HCT116 (cell line): ENCODE measurements at regions not wholly inside any gene's neighbourhood (a gene's known extent, or its start where the extent isn't known, plus 50 kb on each side); places are given as distances from the start of the nearest gene placed in this dataset.

Source experiments
- ATAC-seq: fragments of 200-7000 bp; cut with Tn5 transposase; 2 replicates; pipeline ENCODE4 v1.9.1; 2020; ENCODE audit warnings: mild to moderate bottlenecking, moderate library complexity
- BruUV-seq: library from RNA; stranded (reverse); fragments of 400-500 nt; replicated peaks from 2 replicates; lab custom pipeline; 2021; lab: Mats Ljungman, UMichigan
- CTCF ChIA-PET: fragments of 300-600 bp; sonication (Branson Sonifier 250); formaldehyde crosslinking; loops from one replicate; lab custom pipeline; 2021; ENCODE audit warnings: antibody characterized with exemption; lab: Charles Lee
- POLR2A ChIA-PET: fragments of 300-600, 350-600 bp; sonication (Branson Sonifier 250); formaldehyde crosslinking; loops from one replicate; lab custom pipeline; 2021; ENCODE audit warnings: antibody characterized with exemption; lab: Charles Lee
- RAD21 ChIA-PET, 2 experiments: fragments of 300-600 bp; sonication (Branson Sonifier 250); formaldehyde crosslinking; loops; one replicate each; lab custom pipeline; 2023; ENCODE audit warnings: low total read pairs in 2 of 2; ENCODE audit not compliant: uncharacterized antibody in 2 of 2, unreplicated experiment in 2 of 2, low non-redundant PET in 1 of 2; lab: Charles Lee
- DNase-seq: peaks from one replicate; pipeline ENCODE4 v3.0.0-alpha.2; 2010; ENCODE audit warnings: low read depth, low spot score
- H2AFZ ChIP-seq: fragments of 200-600 bp; shearing (Covaris generic), sonication (generic); 2 replicates; pipeline ENCODE4 v1.6.1; 2017; ENCODE audit warnings: low read depth, mixed run types, mixed read lengths, antibody characterized with exemption, low read length; ENCODE audit not compliant: poor library complexity, severe bottlenecking
- H3K27ac ChIP-seq: 2 replicates; pipeline ENCODE4 v1.5.1; 2012; ENCODE audit warnings: low read depth, low read length
- H3K27me3 ChIP-seq: fragments of 200-600 bp; sonication (generic); 2 replicates; pipeline ENCODE4 v1.6.1; 2016; ENCODE audit warnings: mixed run types, low read length, mixed read lengths; ENCODE audit not compliant: insufficient read depth
- H3K36me3 ChIP-seq, 2 experiments: fragments of 200-500 bp in 1 of 2; fragments of 200-600 bp in 1 of 2; sonication (Bioruptor generic) in 1 of 2; sonication (generic) in 1 of 2; 2 replicates each; pipeline versions ENCODE4 v1.5.1 to v1.6.1; 2014 to 2016; ENCODE audit warnings: low read length in 2 of 2, inconsistent platforms in 1 of 2, mixed read lengths in 1 of 2, mixed run types in 1 of 2; ENCODE audit not compliant: insufficient read depth in 2 of 2, control insufficient read depth in 1 of 2
- H3K4me1 ChIP-seq, 2 experiments: fragments of 200-600 bp in 1 of 2; sonication (generic) in 1 of 2; 2 replicates each; pipeline versions ENCODE4 v1.5.1 to v1.6.1; 2012 to 2017; ENCODE audit warnings: low read length in 2 of 2, inconsistent platforms in 1 of 2, mild to moderate bottlenecking in 1 of 2, mixed read lengths in 1 of 2, mixed run types in 1 of 2, moderate library complexity in 1 of 2; ENCODE audit not compliant: insufficient read depth in 2 of 2, control insufficient read depth in 1 of 2
- H3K4me2 ChIP-seq: fragments of 200-600 bp; sonication (generic); 2 replicates; pipeline ENCODE4 v1.6.1; 2017; ENCODE audit warnings: mixed run types, low read length, mixed read lengths
- H3K4me3 ChIP-seq, 2 experiments: fragments of 200-600 bp in 1 of 2; sonication (generic) in 1 of 2; replicated peaks in 1 of 2; 2 replicates each; pipeline ENCODE4 v1.5.1; 2011 to 2016; ENCODE audit warnings: low read length in 2 of 2, control low read depth in 1 of 2, low read depth in 1 of 2, mild to moderate bottlenecking in 1 of 2, mixed read lengths in 1 of 2, mixed run types in 1 of 2
- H3K79me2 ChIP-seq: fragments of 200-600 bp; sonication (generic); 2 replicates; pipeline ENCODE4 v1.6.1; 2017; ENCODE audit warnings: mild to moderate bottlenecking, mixed run types, low read length, moderate library complexity, mixed read lengths; ENCODE audit not compliant: insufficient read depth
- H3K9ac ChIP-seq: fragments of 200-600 bp; sonication (generic); 2 replicates; pipeline ENCODE4 v1.6.1; 2016; ENCODE audit warnings: low read length, mixed read lengths
- H3K9me2 ChIP-seq: fragments of 200-600 bp; sonication (generic), shearing (Covaris generic); 2 replicates; pipeline ENCODE4 v1.6.1; 2017; ENCODE audit warnings: mixed run types, mild to moderate bottlenecking, moderate library complexity; ENCODE audit not compliant: insufficient read depth
- H3K9me3 ChIP-seq, 2 experiments: fragments of 200-500 bp in 1 of 2; fragments of 200-600 bp in 1 of 2; sonication (Bioruptor generic) in 1 of 2; sonication (generic) in 1 of 2; 2 replicates each; pipeline ENCODE4 v1.6.1; 2014 to 2017; ENCODE audit warnings: low read length in 2 of 2, mixed read lengths in 2 of 2, inconsistent platforms in 1 of 2, low read depth in 1 of 2, mild to moderate bottlenecking in 1 of 2, mixed run types in 1 of 2, moderate library complexity in 1 of 2; ENCODE audit not compliant: control insufficient read depth in 1 of 2, insufficient read depth in 1 of 2
- H4K20me1 ChIP-seq: fragments of 200-600 bp; sonication (generic), shearing (Covaris generic); 2 replicates; pipeline ENCODE4 v1.6.1; 2017; ENCODE audit warnings: mixed run types, mild to moderate bottlenecking, moderate library complexity; ENCODE audit not compliant: insufficient read depth
- CBX3 ChIP-seq: IDR thresholded peaks from 2 replicates; pipeline ENCODE4 v1.6.1; 2012; ENCODE audit warnings: low read depth
- CEBPB ChIP-seq: IDR thresholded peaks from 2 replicates; pipeline ENCODE4 v1.6.1; 2012; ENCODE audit warnings: low read depth
- EGR1 ChIP-seq: IDR thresholded peaks from 2 replicates; pipeline ENCODE4 v1.6.1; 2012; ENCODE audit warnings: low read depth
- ELF1 ChIP-seq: IDR thresholded peaks from 2 replicates; pipeline ENCODE4 v1.6.1; 2012; ENCODE audit warnings: low read depth, borderline replicate concordance
- EZH2 ChIP-seq: fragments of 200-600 bp; sonication (generic); IDR thresholded peaks from 2 replicates; pipeline ENCODE4 v1.6.1; 2017; ENCODE audit warnings: antibody characterized with exemption, mixed run types
- EZH2phosphoT487 ChIP-seq: fragments of 200-600 bp; IDR thresholded peaks from 2 replicates; pipeline ENCODE4 v1.6.1; 2018; ENCODE audit warnings: antibody characterized with exemption, borderline replicate concordance
- FOSL1 ChIP-seq: IDR thresholded peaks from 2 replicates; pipeline ENCODE4 v1.6.1; 2012; ENCODE audit warnings: low read depth
- JUND ChIP-seq: IDR thresholded peaks from 2 replicates; pipeline ENCODE4 v1.6.1; 2012
- POLR2A ChIP-seq: IDR thresholded peaks from 2 replicates; pipeline ENCODE4 v1.7.0; 2011; ENCODE audit warnings: borderline replicate concordance; ENCODE audit not compliant: insufficient read depth, insufficient read length; ENCODE audit errors: extremely low read depth
- RAD21 ChIP-seq: IDR thresholded peaks from 2 replicates; pipeline ENCODE4 v1.6.1; 2012; ENCODE audit warnings: low read depth, mild to moderate bottlenecking
- SP1 ChIP-seq: IDR thresholded peaks from 2 replicates; pipeline ENCODE4 v1.6.1; 2012; ENCODE audit warnings: low read depth
- SRF ChIP-seq: IDR thresholded peaks from 2 replicates; pipeline ENCODE4 v1.6.1; 2012; ENCODE audit warnings: low read depth
- TCF7L2 ChIP-seq: IDR thresholded peaks from 2 replicates; pipeline ENCODE4 v1.7.0; 2011; ENCODE audit warnings: borderline replicate concordance, inconsistent platforms; ENCODE audit not compliant: insufficient read depth, insufficient read length; ENCODE audit errors: extremely low read depth
- YY1 ChIP-seq: IDR thresholded peaks from 2 replicates; pipeline ENCODE4 v1.6.1; 2011; ENCODE audit warnings: low read length, low read depth, moderate library complexity, mild to moderate bottlenecking; ENCODE audit not compliant: insufficient replicate concordance; ENCODE audit errors: extremely low read depth
- intact Hi-C: fragments of 100-400 bp; cut with micrococcal nuclease; formaldehyde crosslinking; loops from 2 replicates; pipeline ENCODE4 v1.10.0; 2022
- TF ChIP-seq, protein P1 (sequence below): IDR thresholded peaks from 2 replicates; pipeline ENCODE4 v1.6.1; 2011; ENCODE audit warnings: mild to moderate bottlenecking, low read length, moderate library complexity; ENCODE audit not compliant: insufficient replicate concordance; ENCODE audit errors: extremely low read depth
- TF ChIP-seq, protein P2 (sequence below), 3 experiments: fragments of 200-600 bp in 1 of 3; sonication (generic) in 1 of 3; IDR thresholded peaks in 2 of 3; conservative IDR thresholded peaks in 1 of 3; 2 replicates each; pipeline ENCODE4 v1.5.1; 2012 to 2017; ENCODE audit warnings: low read depth in 2 of 3, low read length in 2 of 3, antibody characterized with exemption in 1 of 3, borderline replicate concordance in 1 of 3, control low read depth in 1 of 3, mild to moderate bottlenecking in 1 of 3, mixed read lengths in 1 of 3, mixed run types in 1 of 3, moderate library complexity in 1 of 3; ENCODE audit not compliant: insufficient read depth in 1 of 3

- BruUV-seq = no TSS peak
- no peak overlapping the region for H3K27ac ChIP-seq
- ChIA-PET RAD21 (no interaction called here), CTCF (no interaction called here), POLR2A (no interaction called here)
- H3K4me2 ChIP-seq = no peak overlapping the region
- H3K4me3 ChIP-seq = no peak overlapping the region
- H3K9me2 ChIP-seq = no peaks in the 10 kb centered on the region
- H3K79me2 ChIP-seq = no peaks in the 10 kb centered on the region
- intact Hi-C loops = loop anchor here (10.0 kb wide), 1 partner anchor 729 kb away; no protein-coding TSS in a partner anchor
- H2AFZ ChIP-seq = no peak overlapping the region
- DNase-seq (no peak), ATAC-seq (no peak)
- H3K27me3 ChIP-seq = no peaks in the 10 kb centered on the region
- TF ChIP-seq, protein P1, sequence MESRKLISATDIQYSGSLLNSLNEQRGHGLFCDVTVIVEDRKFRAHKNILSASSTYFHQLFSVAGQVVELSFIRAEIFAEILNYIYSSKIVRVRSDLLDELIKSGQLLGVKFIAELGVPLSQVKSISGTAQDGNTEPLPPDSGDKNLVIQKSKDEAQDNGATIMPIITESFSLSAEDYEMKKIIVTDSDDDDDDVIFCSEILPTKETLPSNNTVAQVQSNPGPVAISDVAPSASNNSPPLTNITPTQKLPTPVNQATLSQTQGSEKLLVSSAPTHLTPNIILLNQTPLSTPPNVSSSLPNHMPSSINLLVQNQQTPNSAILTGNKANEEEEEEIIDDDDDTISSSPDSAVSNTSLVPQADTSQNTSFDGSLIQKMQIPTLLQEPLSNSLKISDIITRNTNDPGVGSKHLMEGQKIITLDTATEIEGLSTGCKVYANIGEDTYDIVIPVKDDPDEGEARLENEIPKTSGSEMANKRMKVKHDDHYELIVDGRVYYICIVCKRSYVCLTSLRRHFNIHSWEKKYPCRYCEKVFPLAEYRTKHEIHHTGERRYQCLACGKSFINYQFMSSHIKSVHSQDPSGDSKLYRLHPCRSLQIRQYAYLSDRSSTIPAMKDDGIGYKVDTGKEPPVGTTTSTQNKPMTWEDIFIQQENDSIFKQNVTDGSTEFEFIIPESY = no peak
- H4K20me1 ChIP-seq = no peaks in the 10 kb centered on the region
- no peaks in the 10 kb centered on the region for H3K36me3 ChIP-seq
- H3K9me3 ChIP-seq = no peaks in the 10 kb centered on the region
- H3K4me1 ChIP-seq = no peaks in the 10 kb centered on the region
- H3K9ac ChIP-seq = no peak overlapping the region
Observed at GRCh38 chr7:113283861-113284260, 165.5 kb upstream of the SMIM30 start.

- ChIA-PET CTCF (no interaction called here), POLR2A (no interaction called here), RAD21 (no interaction called here)
- intact Hi-C loops = loop anchor here (10.0 kb wide), 1 partner anchor 728 kb away; no protein-coding TSS in a partner anchor
- H2AFZ ChIP-seq = no peak overlapping the region
- no peak for ATAC-seq
- no TSS peak for BruUV-seq
- no peaks in the 10 kb centered on the region for H3K36me3 ChIP-seq
- H3K4me2 ChIP-seq = no peak overlapping the region
- H3K9ac ChIP-seq = no peak overlapping the region
- no peaks in the 10 kb centered on the region for H3K4me1 ChIP-seq
- no peak overlapping the region for H3K4me3 ChIP-seq
- H3K27ac ChIP-seq = no peak overlapping the region
- no peak for DNase-seq
- no peaks in the 10 kb centered on the region for H3K9me3 ChIP-seq
- no peaks in the 10 kb centered on the region for H4K20me1 ChIP-seq
- no peaks in the 10 kb centered on the region for H3K79me2 ChIP-seq
- no peaks in the 10 kb centered on the region for H3K9me2 ChIP-seq
- H3K27me3 ChIP-seq = no peaks in the 10 kb centered on the region
- TF ChIP-seq, protein P1 = no peak
- TF ChIP-seq EGR1 = no peak
- TF ChIP-seq YY1 = no peak
- no peak for TF ChIP-seq SRF
- TF ChIP-seq CEBPB = no peak
- no peak for TF ChIP-seq RAD21
- TF ChIP-seq ELF1 = no peak
- TF ChIP-seq JUND = no peak
- TF ChIP-seq, protein P2, sequence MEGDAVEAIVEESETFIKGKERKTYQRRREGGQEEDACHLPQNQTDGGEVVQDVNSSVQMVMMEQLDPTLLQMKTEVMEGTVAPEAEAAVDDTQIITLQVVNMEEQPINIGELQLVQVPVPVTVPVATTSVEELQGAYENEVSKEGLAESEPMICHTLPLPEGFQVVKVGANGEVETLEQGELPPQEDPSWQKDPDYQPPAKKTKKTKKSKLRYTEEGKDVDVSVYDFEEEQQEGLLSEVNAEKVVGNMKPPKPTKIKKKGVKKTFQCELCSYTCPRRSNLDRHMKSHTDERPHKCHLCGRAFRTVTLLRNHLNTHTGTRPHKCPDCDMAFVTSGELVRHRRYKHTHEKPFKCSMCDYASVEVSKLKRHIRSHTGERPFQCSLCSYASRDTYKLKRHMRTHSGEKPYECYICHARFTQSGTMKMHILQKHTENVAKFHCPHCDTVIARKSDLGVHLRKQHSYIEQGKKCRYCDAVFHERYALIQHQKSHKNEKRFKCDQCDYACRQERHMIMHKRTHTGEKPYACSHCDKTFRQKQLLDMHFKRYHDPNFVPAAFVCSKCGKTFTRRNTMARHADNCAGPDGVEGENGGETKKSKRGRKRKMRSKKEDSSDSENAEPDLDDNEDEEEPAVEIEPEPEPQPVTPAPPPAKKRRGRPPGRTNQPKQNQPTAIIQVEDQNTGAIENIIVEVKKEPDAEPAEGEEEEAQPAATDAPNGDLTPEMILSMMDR (IDR thresholded peaks at IDR 0.05 in 2 of 3, conservative IDR thresholded peaks at IDR 0.05 in 1 of 3; ENCODE audit: borderline replicate concordance in 1 of 3, insufficient read depth in 1 of 3, low read depth in 2 of 3, low read length in 2 of 3) = no peak; a peak in 1 of 6 replicates
- TF ChIP-seq SP1 = no peak
- TF ChIP-seq EZH2phosphoT487 = no peak
- no peak for TF ChIP-seq EZH2
- no peak for TF ChIP-seq TCF7L2
- TF ChIP-seq FOSL1 = no peak
- TF ChIP-seq CBX3 = no peak
- no peak for TF ChIP-seq POLR2A
Observed at GRCh38 chr7:113282875-113283274, 164.5 kb upstream of the SMIM30 start.
